GM23248 (cell line): ENCODE measurements at regions not wholly inside any gene's neighbourhood (a gene's known extent, or its start where the extent isn't known, plus 50 kb on each side); places are given as distances from the start of the nearest gene placed in this dataset.

ENCODE experiments used
- EZH2 ChIP-seq: fragments of 200-600 bp; sonication (generic); IDR thresholded peaks from 2 replicates; pipeline ENCODE4 v1.6.1; 2018; ENCODE audit warnings: antibody characterized with exemption, mild to moderate bottlenecking; ENCODE audit not compliant: insufficient read depth, poor library complexity, severe bottlenecking
- EZH2phosphoT487 ChIP-seq: fragments of 200-600 bp; sonication (generic); IDR thresholded peaks from 2 replicates; pipeline ENCODE4 v1.6.1; 2018; ENCODE audit warnings: antibody characterized with exemption, moderate library complexity, mild to moderate bottlenecking, low read depth; ENCODE audit not compliant: insufficient read depth

GRCh38 chr17:6334386-6334785, 100.5 kb downstream of the AIPL1 start:
- TF ChIP-seq EZH2phosphoT487 (no peak), EZH2 (no peak)
